Epithelial cell of prostate (primary cell): ENCODE measurements at regions not wholly inside any gene's neighbourhood (a gene's known extent, or its start where the extent isn't known, plus 50 kb on each side); places are given as distances from the start of the nearest gene placed in this dataset.
"Not testable (repeated sequence)": the region's sequence is repeated elsewhere in the genome, so short reads cannot be mapped to it uniquely, and the experiment has no call there.

ENCODE experiments used
- DNase-seq: peaks from one replicate; pipeline ENCODE4 v3.0.0-alpha.2; 2011; ENCODE audit warnings: low read depth, low spot score
- H3K27ac ChIP-seq: fragments of 450-650 bp; 2 replicates; pipeline ENCODE4 v1.5.1; 2017; ENCODE audit warnings: mild to moderate bottlenecking

GRCh38 chr17:71446645-71447437 lies 674.0 kb upstream of the SOX9 start:
- no peak overlapping the region for H3K27ac ChIP-seq
- DNase-seq, result no peak

- H3K27ac ChIP-seq, result no peak overlapping the region
- DNase-seq, result no peak
Measured at GRCh38 chr17:71447644-71448043, 673.2 kb upstream of the SOX9 start.

GRCh38 chr17:71450657-71451056 lies 670.2 kb upstream of the SOX9 start:
- H3K27ac ChIP-seq, DNase-seq: not testable (repeated sequence)

GRCh38 chr17:71453876-71454422 lies 666.9 kb upstream of the SOX9 start:
- DNase-seq, result no peak
- no peak overlapping the region for H3K27ac ChIP-seq

GRCh38 chr17:71455219-71455618 lies 665.6 kb upstream of the SOX9 start:
- no peak for DNase-seq
- H3K27ac ChIP-seq, result no peak overlapping the region

GRCh38 chr17:71458322-71458721 lies 662.5 kb upstream of the SOX9 start:
- H3K27ac ChIP-seq, result peak overlapping the region; percentile 82
- DNase-seq, result peak; percentile 92

- DNase-seq, result no peak
- no peak overlapping the region for H3K27ac ChIP-seq
Measured at GRCh38 chr17:71460943-71461342, 659.9 kb upstream of the SOX9 start.

- H3K27ac ChIP-seq, result no peak overlapping the region
- no peak for DNase-seq
Measured at GRCh38 chr17:71461498-71462169, 659.2 kb upstream of the SOX9 start.

GRCh38 chr17:71464241-71464640 lies 656.6 kb upstream of the SOX9 start:
- no peak for DNase-seq
- no peak overlapping the region for H3K27ac ChIP-seq

- no peak overlapping the region for H3K27ac ChIP-seq
Measured at GRCh38 chr17:71464751-71465150, 656.1 kb upstream of the SOX9 start.

GRCh38 chr17:71467719-71468118 lies 653.1 kb upstream of the SOX9 start:
- H3K27ac ChIP-seq, result peak overlapping the region; percentile 42
- peak; percentile 33 for DNase-seq

More at GRCh38 chr17:71464751-71465150, 656.1 kb upstream of the SOX9 start:
- no peak for DNase-seq

GRCh38 chr17:71470062-71470461 lies 650.8 kb upstream of the SOX9 start:
- no peak overlapping the region for H3K27ac ChIP-seq
- DNase-seq, result no peak

GRCh38 chr17:71472809-71473789 lies 647.7 kb upstream of the SOX9 start:
- DNase-seq, result peak; percentile 14

GRCh38 chr17:71477356-71477755 lies 643.5 kb upstream of the SOX9 start:
- DNase-seq, result no peak
- no peak overlapping the region for H3K27ac ChIP-seq

More at GRCh38 chr17:71472809-71473789, 647.7 kb upstream of the SOX9 start:
- H3K27ac ChIP-seq, result no peak overlapping the region

- DNase-seq, result no peak
- H3K27ac ChIP-seq, result no peak overlapping the region
Measured at GRCh38 chr17:71480099-71480498, 640.7 kb upstream of the SOX9 start.

- no peak overlapping the region for H3K27ac ChIP-seq
- DNase-seq, result no peak
Measured at GRCh38 chr17:71482625-71483024, 638.2 kb upstream of the SOX9 start.

GRCh38 chr17:71484546-71484945 lies 636.3 kb upstream of the SOX9 start:
- H3K27ac ChIP-seq, result no peak overlapping the region
- no peak for DNase-seq

GRCh38 chr17:71485426-71485825 lies 635.4 kb upstream of the SOX9 start:
- no peak overlapping the region for H3K27ac ChIP-seq
- no peak for DNase-seq

- DNase-seq, result no peak
- H3K27ac ChIP-seq, result no peak overlapping the region
Measured at GRCh38 chr17:71486261-71486660, 634.6 kb upstream of the SOX9 start.

- H3K27ac ChIP-seq, result no peak overlapping the region
- no peak for DNase-seq
Measured at GRCh38 chr17:71488851-71489250, 632.0 kb upstream of the SOX9 start.
